ENCODE measurements at regions not wholly inside any gene's neighbourhood (a gene's known extent, or its start where the extent isn't known, plus 50 kb on each side); places are given as distances from the start of the nearest gene placed in this dataset.

DNA sequence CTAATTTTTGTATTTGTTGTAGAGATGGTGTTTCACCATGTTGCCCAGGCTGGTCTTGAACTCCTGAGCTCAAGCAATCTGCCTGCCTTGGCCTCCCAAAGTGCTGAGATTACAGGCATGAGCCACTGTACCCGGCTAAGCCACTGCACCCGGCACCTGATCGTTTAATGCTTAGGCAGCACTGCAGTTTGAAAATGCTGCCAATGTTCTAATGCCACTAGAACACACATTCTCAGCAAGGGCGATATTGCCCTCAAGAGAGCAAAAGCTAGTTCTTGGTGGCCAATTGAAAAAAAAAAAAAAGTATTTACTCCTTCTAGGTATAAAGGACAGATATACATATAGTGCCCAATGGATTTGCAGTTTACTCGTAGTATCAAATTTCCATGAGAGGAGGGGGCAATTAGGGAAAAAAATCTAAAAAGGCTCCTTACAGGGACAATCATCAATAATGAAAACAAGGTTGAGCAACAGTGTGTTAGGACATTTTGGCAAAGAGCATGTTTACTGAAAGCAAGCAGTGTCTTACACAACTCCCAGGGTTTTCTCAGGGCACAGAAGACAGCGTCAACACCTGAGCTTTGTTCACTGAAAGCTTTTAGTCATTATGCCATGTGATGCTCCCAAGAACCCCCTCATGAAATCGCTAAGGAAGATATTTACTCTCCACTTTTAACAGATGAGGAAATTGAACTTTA is 199.9 kb upstream of the PKDCC start:
- TF ChIP-seq, protein P1, sequence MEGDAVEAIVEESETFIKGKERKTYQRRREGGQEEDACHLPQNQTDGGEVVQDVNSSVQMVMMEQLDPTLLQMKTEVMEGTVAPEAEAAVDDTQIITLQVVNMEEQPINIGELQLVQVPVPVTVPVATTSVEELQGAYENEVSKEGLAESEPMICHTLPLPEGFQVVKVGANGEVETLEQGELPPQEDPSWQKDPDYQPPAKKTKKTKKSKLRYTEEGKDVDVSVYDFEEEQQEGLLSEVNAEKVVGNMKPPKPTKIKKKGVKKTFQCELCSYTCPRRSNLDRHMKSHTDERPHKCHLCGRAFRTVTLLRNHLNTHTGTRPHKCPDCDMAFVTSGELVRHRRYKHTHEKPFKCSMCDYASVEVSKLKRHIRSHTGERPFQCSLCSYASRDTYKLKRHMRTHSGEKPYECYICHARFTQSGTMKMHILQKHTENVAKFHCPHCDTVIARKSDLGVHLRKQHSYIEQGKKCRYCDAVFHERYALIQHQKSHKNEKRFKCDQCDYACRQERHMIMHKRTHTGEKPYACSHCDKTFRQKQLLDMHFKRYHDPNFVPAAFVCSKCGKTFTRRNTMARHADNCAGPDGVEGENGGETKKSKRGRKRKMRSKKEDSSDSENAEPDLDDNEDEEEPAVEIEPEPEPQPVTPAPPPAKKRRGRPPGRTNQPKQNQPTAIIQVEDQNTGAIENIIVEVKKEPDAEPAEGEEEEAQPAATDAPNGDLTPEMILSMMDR (conservative IDR thresholded peaks at IDR 0.05; ENCODE audit: low read depth, low read length), result no peak
- no peak for TF ChIP-seq EZH2 (IDR thresholded peaks at IDR 0.05; ENCODE audit: borderline replicate concordance, low read depth, low read length, poor library complexity, severe bottlenecking)

Data from A673 (cell line).